Keratinocyte (primary cell): ENCODE measurements at regions not wholly inside any gene's neighbourhood (a gene's known extent, or its start where the extent isn't known, plus 50 kb on each side); places are given as distances from the start of the nearest gene placed in this dataset.

Experiments used
- DNase-seq: peaks from one replicate; pipeline ENCODE4 v3.0.0-alpha.2; 2011; ENCODE audit warnings: low read depth, missing footprints, low spot score
- FAIRE-seq: peaks from 2 replicates; lab custom pipeline; 2011; peaks lifted over from hg19 to GRCh38; lab: Jason Lieb, UNC
- H2AFZ ChIP-seq: 2 replicates; pipeline ENCODE4 v1.6.0; 2012; ENCODE audit warnings: low read length, control low read depth, inconsistent platforms; ENCODE audit not compliant: control insufficient read depth
- H3K27ac ChIP-seq: 2 replicates; pipeline ENCODE4 v1.5.1; 2011; ENCODE audit warnings: low read length; ENCODE audit not compliant: control insufficient read depth, insufficient read depth
- H3K27me3 ChIP-seq: 3 replicates; pipeline ENCODE4 v1.6.0; 2011; ENCODE audit warnings: low read length; ENCODE audit not compliant: control insufficient read depth, insufficient read depth; ENCODE audit errors: extremely low read depth
- H3K36me3 ChIP-seq, 2 experiments: 2 replicates in 1 of 2; 3 replicates in 1 of 2; pipeline ENCODE4 v1.5.1; 2011; ENCODE audit warnings: low read length in 2 of 2, mild to moderate bottlenecking in 1 of 2; ENCODE audit not compliant: control insufficient read depth in 2 of 2, insufficient read depth in 2 of 2; ENCODE audit errors: extremely low read depth in 1 of 2
- H3K4me1 ChIP-seq: 3 replicates; pipeline ENCODE4 v1.5.1; 2011; ENCODE audit warnings: low read length; ENCODE audit not compliant: control insufficient read depth, insufficient read depth; ENCODE audit errors: extremely low read depth
- H3K4me2 ChIP-seq: 3 replicates; pipeline ENCODE4 v1.6.0; 2011; ENCODE audit warnings: low read depth, low read length; ENCODE audit not compliant: control insufficient read depth, insufficient read depth; ENCODE audit errors: extremely low read depth
- H3K4me3 ChIP-seq, 3 experiments: fragments of 200-600 bp in 1 of 3; sonication (generic) in 1 of 3; 2 replicates in 2 of 3; 3 replicates in 1 of 3; pipeline ENCODE4 v1.5.1; 2011 to 2016; ENCODE audit warnings: low read length in 3 of 3, mild to moderate bottlenecking in 3 of 3, control low read depth in 2 of 3, inconsistent platforms in 1 of 3, low read depth in 1 of 3, mixed read lengths in 1 of 3, mixed run types in 1 of 3, moderate library complexity in 1 of 3; ENCODE audit not compliant: control insufficient read depth in 2 of 3, insufficient read depth in 2 of 3; ENCODE audit errors: extremely low read depth in 1 of 3
- H3K79me2 ChIP-seq: 2 replicates; pipeline ENCODE4 v1.6.0; 2012; ENCODE audit warnings: low read length; ENCODE audit not compliant: control insufficient read depth, insufficient read depth
- H3K9ac ChIP-seq: 3 replicates; pipeline ENCODE4 v1.6.0; 2011; ENCODE audit warnings: low read length; ENCODE audit not compliant: control insufficient read depth, insufficient read depth; ENCODE audit errors: extremely low read depth
- H3K9me1 ChIP-seq: 3 replicates; pipeline ENCODE4 v1.6.0; 2011; ENCODE audit warnings: low read length; ENCODE audit not compliant: control insufficient read depth, insufficient read depth; ENCODE audit errors: extremely low read depth
- H3K9me3 ChIP-seq: 2 replicates; pipeline ENCODE4 v1.5.1; 2012; ENCODE audit warnings: low read depth, low read length; ENCODE audit not compliant: control insufficient read depth
- H4K20me1 ChIP-seq: 3 replicates; pipeline ENCODE4 v1.6.0; 2011; ENCODE audit warnings: low read length; ENCODE audit not compliant: control insufficient read depth, insufficient read depth; ENCODE audit errors: extremely low read depth
- EZH2 ChIP-seq: IDR thresholded peaks from one replicate; pipeline ENCODE4 v1.6.1; 2012; ENCODE audit warnings: inconsistent platforms, mild to moderate bottlenecking, low read length, moderate library complexity
- dilution Hi-C: fragments of 300-500 bp; cut with MboI; formaldehyde crosslinking; loops from one replicate; pipeline ENCODE4 v1.7.0; 2020; ENCODE audit warnings: low sequenced_read_pairs; ENCODE audit not compliant: extremely low pct_ligation_motif_present
- TF ChIP-seq, protein P1 (sequence below), 3 experiments: IDR thresholded peaks in 1 of 3; conservative IDR thresholded peaks in 1 of 3; optimal IDR thresholded peaks in 1 of 3; 2 replicates in 2 of 3; 3 replicates in 1 of 3; pipeline versions ENCODE3 to v1.5.1; 2011; ENCODE audit warnings: low read length in 3 of 3, mild to moderate bottlenecking in 3 of 3, moderate library complexity in 2 of 3, control low read depth in 1 of 3, inconsistent platforms in 1 of 3; ENCODE audit not compliant: insufficient read depth in 2 of 3; ENCODE audit errors: extremely low read depth in 1 of 3

DNA sequence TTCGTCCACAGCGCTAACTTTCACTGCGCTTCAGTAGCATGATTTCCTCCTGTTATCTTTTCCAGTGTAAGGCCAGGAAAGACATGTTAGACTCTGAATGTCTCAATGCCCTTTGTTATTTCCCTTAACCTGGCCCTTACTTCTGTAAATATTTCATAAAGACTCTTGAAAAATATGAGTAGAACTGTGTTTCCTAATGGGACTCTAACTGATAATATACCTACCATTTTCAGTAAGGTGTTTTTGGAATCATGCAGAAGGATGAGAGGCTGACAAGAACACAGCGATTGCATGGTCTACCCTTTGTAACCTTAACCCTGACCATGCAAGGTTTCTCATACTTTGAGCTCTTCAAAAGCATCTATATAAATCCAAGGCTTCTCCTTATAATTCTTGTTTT lies 550.1 kb downstream of the SLITRK6 start:
- FAIRE-seq (no peak), DNase-seq (no peak)
- no peaks in the 10 kb centered on the region for H3K9me1 ChIP-seq
- no peaks in the 10 kb centered on the region for H3K79me2 ChIP-seq
- no peak overlapping the region for H3K9ac ChIP-seq
- H3K9me3 ChIP-seq = no peaks in the 10 kb centered on the region
- dilution Hi-C loops = no loop called here
- no peak overlapping the region for H2AFZ ChIP-seq
- H3K4me1 ChIP-seq = no peaks in the 10 kb centered on the region
- TF ChIP-seq, protein P1, sequence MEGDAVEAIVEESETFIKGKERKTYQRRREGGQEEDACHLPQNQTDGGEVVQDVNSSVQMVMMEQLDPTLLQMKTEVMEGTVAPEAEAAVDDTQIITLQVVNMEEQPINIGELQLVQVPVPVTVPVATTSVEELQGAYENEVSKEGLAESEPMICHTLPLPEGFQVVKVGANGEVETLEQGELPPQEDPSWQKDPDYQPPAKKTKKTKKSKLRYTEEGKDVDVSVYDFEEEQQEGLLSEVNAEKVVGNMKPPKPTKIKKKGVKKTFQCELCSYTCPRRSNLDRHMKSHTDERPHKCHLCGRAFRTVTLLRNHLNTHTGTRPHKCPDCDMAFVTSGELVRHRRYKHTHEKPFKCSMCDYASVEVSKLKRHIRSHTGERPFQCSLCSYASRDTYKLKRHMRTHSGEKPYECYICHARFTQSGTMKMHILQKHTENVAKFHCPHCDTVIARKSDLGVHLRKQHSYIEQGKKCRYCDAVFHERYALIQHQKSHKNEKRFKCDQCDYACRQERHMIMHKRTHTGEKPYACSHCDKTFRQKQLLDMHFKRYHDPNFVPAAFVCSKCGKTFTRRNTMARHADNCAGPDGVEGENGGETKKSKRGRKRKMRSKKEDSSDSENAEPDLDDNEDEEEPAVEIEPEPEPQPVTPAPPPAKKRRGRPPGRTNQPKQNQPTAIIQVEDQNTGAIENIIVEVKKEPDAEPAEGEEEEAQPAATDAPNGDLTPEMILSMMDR (optimal IDR thresholded peaks at IDR 0.05 in 1 of 3, IDR thresholded peaks at IDR 0.05 in 1 of 3, conservative IDR thresholded peaks at IDR 0.05 in 1 of 3; ENCODE audit: extremely low read depth in 1 of 3, insufficient read depth in 2 of 3, low read length in 3 of 3) = no peak
- TF ChIP-seq EZH2 = no peak
- no peaks in the 10 kb centered on the region for H4K20me1 ChIP-seq
- H3K27ac ChIP-seq = no peak overlapping the region
- H3K27me3 ChIP-seq = no peaks in the 10 kb centered on the region
- H3K36me3 ChIP-seq = no peaks in the 10 kb centered on the region
- no peak overlapping the region for H3K4me3 ChIP-seq
- H3K4me2 ChIP-seq = no peak overlapping the region

DNA sequence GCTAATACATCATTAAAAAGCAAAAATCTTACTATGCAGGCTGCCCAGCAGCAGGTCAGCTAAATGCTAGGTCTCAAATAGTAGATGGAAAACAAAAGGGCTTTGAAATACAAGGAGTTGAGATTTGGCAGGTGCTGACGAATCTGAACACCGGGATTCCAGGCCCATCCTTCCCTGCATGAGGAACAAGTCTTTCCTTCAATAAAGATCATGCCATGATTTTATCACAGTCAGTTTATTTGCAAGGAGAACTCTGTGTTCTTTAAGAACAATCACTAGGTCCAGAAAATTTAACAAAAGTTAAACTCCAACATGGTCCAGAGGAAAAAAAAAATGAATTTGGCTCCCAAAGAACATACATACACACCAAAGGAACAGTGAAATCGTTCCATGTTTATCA lies 551.4 kb downstream of the SLITRK6 start:
- Histone ChIP-seq H3K27ac (no peak overlapping the region), H3K36me3 (no peaks in the 10 kb centered on the region), H3K79me2 (no peaks in the 10 kb centered on the region), H2AFZ (no peak overlapping the region), H3K9me1 (no peaks in the 10 kb centered on the region), H3K4me2 (no peak overlapping the region), H3K4me3 (no peak overlapping the region), H3K27me3 (no peaks in the 10 kb centered on the region), H3K4me1 (no peaks in the 10 kb centered on the region), H3K9ac (no peak overlapping the region), H3K9me3 (no peaks in the 10 kb centered on the region), H4K20me1 (no peaks in the 10 kb centered on the region)
- dilution Hi-C loops = no loop called here
- DNase-seq (no peak), FAIRE-seq (no peak)
- TF ChIP-seq, protein P1 (optimal IDR thresholded peaks at IDR 0.05 in 1 of 3, IDR thresholded peaks at IDR 0.05 in 1 of 3, conservative IDR thresholded peaks at IDR 0.05 in 1 of 3; ENCODE audit: extremely low read depth in 1 of 3, insufficient read depth in 2 of 3, low read length in 3 of 3) = no peak
- no peak for TF ChIP-seq EZH2
